PFSK-1 (cell line): ENCODE measurements at regions not wholly inside any gene's neighbourhood (a gene's known extent, or its start where the extent isn't known, plus 50 kb on each side); places are given as distances from the start of the nearest gene placed in this dataset.

Experiments used
- POLR2AphosphoS5 ChIP-seq: IDR thresholded peaks from 2 replicates; pipeline ENCODE4 v1.6.1; 2012; ENCODE audit warnings: low read depth, mild to moderate bottlenecking, control low read depth, low read length, moderate library complexity
- SIN3A ChIP-seq: IDR thresholded peaks from 2 replicates; pipeline ENCODE4 v1.6.1; 2012; ENCODE audit warnings: mild to moderate bottlenecking, low read length, moderate library complexity, borderline replicate concordance; ENCODE audit not compliant: insufficient read depth
- TAF1 ChIP-seq: IDR thresholded peaks from 2 replicates; pipeline ENCODE4 v1.6.1; 2012; ENCODE audit warnings: low read length, control low read depth, borderline replicate concordance; ENCODE audit not compliant: insufficient read depth

DNA sequence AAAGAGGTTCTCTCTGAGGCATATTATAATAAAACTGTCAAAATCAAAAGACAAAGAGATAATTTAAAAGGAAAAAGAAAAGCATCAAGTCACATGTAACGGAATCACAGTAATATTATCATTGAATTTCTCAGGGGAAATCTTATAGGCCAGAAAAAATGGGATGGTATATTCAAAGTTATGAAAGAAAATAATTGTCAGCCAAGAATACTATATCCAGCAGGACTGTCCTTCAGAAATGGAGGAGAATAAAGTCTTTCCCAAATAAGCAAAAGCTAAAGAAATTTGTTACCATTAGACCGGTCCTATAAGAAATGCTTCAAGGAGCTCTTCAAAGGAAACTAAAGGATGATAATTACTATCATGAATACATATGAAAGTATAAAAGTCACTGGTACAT lies 342.0 kb upstream of the GRAMD2B start:
- TF ChIP-seq SIN3A (no peak), TAF1 (no peak), POLR2AphosphoS5 (no peak)
